Fibroblast of skin of abdomen (primary cell): ENCODE measurements at regions not wholly inside any gene's neighbourhood (a gene's known extent, or its start where the extent isn't known, plus 50 kb on each side); places are given as distances from the start of the nearest gene placed in this dataset.
"Not testable (repeated sequence)": the region's sequence is repeated elsewhere in the genome, so short reads cannot be mapped to it uniquely, and the experiment has no call there.

Source experiments
- DNase-seq: peaks from one replicate; pipeline ENCODE4 v3.0.0-alpha.2; 2013

DNA sequence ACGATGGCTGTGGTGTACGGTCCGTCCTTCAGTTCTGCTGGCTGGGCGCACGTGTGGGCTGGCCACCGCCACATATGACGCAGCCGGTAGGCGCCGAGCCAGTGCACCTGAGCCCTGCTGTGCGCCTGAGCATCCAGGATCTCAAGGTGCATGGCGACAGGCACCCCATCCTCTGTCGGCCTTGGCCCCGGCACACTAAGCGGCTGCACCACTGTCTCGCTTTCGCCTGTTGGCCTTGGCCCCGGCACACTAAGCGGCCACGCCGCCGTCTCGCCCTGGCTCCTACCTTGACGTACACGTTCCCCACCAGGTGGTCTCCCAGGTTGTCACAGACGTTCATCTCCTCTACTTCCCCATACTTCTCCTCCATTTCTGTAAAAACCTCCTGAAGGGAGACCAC lies 4034.6 kb upstream of the TPTE start:
- DNase-seq: not testable (repeated sequence)

DNA sequence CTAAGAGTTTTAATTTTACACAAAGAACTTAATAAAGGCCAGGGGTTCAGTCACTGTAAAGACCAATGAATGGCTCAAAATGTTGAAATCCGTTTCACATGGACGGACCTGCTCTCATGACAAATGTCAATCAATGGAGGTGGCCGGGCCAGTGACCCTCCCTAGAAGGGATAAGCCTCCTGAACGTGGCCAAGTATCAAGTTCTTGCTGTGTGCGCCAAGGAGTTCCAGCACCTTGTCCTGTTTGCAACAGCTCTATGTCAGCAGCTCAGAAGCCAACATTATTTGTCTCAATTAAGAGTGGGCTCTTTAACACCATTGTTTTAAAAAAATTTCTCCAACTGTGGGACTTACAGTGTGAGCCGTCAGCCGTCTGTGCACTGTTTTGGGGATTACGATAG lies 4028.7 kb upstream of the TPTE start:
- not testable (repeated sequence) for DNase-seq

DNA sequence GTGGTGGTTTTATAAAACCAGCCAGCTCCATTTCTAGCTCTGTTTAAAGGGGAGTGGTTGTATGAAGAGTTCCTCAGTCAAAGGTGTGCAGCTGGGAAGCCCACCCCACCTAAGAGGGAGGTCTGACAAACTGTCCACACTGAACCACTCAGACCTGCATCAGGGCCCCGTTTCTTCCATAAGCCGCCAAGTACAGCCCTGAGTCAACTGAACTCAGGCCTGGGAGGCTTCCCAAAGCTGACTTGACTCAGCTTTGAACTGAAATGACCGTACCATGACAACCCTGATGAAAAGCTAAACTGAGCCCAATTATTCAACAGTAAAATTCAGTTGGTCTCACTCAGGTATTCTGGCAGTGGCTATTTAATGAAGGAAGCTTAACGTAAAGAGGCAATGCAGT lies 4027.4 kb upstream of the TPTE start:
- not testable (repeated sequence) for DNase-seq

DNA sequence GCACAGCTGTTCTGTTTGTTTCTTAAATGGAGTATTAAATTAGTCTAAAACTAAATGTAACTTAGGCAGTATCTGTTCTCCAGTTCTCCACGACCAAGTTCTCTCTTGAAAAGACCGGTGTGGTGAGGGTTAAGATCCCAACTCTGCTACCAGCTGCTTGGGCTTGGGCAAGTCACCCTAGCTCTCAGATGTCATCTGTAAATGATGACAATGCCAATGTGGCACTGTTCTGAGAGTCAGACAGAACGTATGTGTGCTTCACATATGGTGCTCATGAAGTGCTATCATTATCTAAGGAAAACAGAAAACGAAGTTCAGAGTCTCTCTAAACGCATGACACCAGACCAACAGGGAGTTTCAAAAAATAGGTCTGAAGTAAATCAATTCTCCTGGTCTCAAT lies 4025.0 kb upstream of the TPTE start:
- not testable (repeated sequence) for DNase-seq

DNA sequence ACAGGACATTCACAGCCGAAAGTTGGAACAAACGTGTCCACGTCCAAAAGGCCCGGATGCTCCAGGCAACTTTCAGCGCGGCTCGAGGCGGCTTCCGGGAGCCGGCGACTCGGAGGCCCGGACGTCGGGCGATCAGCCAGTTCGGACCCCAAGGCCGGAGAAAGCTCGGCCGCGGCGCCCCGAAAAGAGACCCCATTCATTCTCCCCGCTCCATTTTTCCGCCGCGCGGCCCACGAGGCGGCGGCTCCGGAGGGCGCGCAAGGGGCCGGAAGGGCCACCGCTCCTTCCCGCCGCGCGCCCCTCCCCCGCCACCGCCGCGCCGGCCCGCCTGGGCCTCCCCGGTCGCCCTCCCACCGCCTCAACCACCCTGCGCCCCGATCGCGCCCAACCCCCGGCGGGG lies 4022.7 kb upstream of the TPTE start:
- DNase-seq: not testable (repeated sequence)

DNA sequence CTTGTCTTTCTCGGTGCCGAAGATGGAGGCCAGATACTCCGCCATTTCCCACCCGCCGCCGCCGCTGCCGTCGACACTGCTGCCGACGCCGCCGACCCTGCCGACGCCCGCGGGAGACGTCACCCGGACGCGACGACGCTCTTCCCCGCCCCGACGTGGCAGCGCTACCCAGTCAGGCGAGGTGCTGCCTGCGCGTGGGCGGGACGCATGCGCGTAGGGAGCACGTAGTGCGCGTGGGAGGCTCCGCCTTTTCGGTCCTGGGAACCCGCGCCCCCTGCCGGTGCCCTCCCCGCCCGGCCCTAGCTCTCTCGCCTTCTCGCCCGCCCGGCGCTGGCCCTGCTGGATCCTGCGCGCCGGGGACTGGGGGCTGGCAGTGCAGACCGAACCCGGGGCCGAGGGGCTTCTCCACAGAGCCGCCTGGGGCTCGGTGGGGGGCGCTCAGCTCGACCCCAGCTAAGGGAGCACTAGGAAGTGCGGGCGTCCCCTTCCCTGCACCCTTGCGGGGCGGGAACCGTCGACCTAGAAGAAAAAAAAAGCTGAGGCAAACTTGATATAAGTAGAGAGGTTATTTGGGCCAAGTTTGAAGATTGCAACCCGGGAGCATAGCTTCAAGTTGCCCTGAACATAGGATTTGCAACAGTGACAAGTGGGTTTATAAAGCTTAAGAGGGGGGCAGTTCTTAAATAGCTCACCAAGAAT lies 4022.1 kb upstream of the TPTE start:
- DNase-seq: not testable (repeated sequence)

DNA sequence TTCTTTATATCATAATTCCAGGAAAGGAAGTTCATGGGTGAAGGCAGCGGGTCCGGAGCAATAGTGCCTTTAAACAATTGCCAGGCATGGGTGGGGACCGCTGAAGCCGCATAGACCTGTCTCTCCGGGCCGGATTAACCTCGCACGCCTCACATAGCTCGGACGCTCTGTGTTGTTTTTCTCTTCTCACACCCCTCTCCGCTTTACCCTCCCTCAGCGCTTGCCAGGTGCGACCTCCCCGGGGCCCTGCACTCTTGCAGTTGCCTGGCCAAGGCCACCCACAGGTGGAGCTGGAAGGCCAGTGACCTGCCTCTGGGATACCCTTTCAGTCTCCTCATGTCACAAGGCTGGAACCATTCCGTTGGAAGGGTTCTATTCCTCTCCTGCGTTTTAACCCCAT lies 4021.5 kb upstream of the TPTE start:
- DNase-seq: not testable (repeated sequence)

DNA sequence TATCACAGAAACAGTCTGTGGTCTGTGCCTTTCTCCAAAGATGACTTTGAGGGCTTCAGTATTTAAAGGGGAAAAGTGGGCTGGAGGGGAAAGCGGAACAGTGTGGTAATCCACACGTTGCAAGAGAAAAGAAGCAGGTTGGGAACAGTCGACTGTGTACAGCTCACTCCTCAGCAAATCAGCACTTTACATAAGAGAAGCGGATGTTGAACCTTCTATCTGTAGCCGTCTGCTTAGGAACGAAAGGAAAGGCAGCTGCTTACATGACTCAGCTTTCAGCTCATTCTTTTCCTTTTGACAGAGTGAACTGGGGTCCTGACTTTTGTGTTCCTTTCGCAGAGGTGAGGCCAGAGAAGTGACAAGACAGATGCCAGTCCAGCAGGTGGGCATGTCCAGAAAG lies 4020.7 kb upstream of the TPTE start:
- not testable (repeated sequence) for DNase-seq

DNA sequence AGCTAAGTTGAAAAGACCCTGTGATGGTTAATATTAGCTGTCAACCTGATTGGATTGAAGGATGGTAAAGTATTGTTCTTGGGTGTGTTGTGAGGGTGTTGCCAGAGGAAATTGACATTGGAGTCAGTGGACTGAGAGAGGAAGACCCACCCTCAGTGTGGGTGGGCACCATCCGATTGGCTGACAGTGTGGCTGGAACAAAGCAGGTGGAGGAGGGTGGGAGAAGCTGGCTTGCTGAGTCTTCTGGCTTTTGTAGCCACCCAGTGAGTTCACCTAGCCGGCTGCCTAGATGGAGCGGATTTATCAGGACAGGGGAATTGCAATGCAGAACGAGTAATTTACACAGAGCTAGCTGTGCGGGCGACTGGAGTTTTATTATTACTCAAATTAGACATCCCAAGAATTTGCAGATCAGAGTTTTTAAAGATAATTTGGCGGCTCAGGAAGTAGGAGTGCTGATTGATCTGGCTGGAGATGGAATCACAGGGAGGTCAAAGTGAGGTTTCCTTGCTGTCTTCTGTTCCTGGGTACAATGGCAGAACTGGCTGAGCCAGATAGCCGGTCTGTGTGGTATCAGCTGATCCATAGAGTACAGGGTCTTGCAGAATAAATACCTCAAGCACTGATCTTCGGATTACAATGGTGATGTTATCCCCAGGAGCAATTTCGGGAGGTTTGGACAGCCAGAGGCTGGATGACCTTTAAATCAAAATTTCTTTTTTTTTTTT lies 4015.1 kb upstream of the TPTE start:
- not testable (repeated sequence) for DNase-seq

DNA sequence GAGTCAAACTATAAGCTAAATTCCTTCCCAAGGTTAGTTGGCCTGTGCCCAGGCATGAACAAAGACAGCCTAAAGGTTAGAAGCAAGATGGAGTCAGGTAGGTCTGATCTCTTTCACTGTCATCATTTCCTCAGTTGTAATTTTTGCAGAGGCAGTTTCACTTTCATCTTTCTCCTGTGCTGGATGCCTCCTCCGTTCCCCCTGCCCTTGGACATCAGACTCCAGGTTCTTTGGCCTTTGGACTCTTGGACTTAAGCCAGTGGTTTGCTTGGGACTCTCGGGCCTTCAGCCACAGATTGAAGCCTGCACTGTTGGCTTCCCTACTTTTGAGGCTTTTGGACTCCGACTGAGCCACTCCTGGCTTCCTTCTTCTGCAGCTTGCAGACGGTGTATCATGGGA lies 4013.8 kb upstream of the TPTE start:
- DNase-seq: not testable (repeated sequence)

DNA sequence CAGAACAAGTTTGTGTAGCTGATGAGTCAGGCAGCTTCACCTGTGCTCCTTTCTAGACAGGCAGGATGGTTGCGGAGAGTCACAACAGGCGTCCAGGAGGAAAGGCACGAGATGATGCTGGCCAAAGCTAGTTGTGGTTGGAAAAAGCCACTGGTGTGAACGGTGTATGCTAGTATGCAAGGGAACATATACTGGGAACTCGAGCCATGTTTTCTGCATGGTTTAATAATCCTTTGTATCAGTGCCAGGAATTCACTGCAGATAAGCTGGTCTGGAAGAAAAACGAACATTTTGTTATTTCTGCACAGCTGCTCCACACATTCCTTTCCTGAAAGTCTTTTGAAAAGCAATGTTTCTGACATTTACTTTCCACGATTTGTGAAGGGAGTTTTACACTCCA lies 3999.6 kb upstream of the TPTE start:
- DNase-seq: not testable (repeated sequence)

DNA sequence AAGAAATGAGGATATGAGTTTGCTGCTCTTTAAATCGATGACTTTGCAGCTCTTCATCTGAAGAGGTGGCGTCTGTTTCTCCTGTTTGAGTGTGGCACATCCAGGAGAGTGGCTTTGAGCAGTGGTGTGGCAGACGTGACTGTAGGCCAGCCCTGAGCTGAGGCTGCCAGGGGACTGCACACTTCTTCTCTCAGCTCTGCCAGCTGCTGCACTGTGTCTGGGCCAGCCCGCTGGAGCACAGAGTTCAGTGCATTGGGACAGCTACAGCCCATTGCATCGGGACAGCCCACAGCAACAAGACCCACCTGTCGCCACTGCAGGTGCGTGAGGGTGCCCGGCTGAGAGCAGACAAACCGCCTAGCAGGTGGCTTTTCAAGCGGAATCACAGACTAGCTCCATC lies 3995.2 kb upstream of the TPTE start:
- DNase-seq: not testable (repeated sequence)

DNA sequence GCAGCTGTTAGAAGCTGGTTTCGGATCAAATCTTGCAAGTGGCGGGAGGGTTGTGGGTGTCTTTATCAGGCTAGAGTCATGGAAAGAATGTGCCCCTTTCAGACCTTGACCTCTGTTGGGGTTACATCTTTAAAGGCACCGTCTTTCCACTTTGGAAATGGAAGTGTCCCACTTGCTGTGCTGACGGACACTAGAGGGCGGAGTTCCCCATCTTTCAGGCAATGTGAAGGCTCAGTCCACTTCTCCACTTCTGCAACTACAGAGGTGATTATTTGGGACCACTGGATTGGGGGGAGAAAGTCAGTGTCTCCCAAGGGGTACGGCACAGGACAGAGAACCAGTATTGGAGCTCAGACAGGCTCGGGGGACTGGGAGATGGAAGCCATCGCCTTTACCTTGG lies 3990.7 kb upstream of the TPTE start:
- not testable (repeated sequence) for DNase-seq

DNA sequence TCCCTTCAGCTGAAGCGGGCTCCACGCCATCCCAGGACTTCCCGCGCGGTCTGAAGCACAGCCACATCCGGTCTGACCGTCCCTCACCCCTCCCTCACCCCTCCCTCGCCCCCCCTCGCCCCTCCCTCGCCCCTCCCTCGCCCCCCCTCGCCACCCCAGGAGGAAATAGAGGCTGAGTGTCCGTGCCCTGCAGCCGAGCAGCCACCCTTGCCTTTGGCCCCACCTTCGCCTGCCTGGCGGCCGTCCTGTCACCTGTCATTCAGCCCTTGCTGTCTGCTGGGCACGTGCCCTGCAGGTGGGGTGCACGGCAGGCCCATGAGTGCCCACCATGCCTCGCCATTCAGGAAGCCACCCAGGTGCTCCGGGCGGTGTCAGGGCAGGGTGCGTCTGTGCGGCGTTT lies 3988.1 kb upstream of the TPTE start:
- DNase-seq: not testable (repeated sequence)

DNA sequence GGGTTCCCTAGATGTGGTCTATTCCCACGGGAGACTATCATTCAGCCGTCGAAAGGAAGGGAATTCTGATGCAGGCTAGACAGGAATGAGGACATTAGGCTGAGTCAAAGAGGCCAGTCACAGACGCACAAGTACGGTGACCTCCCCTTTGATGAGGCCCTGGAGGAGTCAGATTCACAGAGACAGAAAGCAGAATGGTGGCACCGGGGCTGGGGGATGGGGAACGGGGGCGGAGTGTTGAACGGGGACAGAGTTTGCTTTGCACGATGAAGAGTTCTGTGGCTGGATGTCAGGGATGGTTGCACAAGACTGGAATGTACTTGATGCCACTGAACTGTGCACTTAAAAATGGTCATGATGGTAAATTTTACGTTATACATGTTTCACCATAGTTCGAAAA lies 3983.1 kb upstream of the TPTE start:
- DNase-seq: not testable (repeated sequence)

DNA sequence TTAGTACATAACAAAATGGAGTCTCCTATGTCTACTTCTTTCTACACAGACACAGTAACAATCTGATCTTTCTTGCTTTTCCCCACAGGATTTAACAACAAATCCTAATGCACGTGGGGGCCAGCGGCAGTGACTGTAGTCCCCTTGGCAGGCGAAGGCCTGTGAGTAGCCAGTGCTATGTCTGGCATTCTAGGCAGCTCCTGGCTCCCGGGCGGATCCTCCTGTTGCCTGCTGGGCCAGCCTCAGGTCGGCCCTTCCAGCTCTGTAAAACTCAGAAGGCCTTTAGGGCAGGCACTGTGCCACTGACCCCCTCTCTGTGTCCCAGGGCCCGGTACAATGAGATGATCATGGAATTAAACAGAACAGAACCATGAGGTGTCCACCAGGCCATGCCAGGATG lies 3981.7 kb upstream of the TPTE start:
- not testable (repeated sequence) for DNase-seq

DNA sequence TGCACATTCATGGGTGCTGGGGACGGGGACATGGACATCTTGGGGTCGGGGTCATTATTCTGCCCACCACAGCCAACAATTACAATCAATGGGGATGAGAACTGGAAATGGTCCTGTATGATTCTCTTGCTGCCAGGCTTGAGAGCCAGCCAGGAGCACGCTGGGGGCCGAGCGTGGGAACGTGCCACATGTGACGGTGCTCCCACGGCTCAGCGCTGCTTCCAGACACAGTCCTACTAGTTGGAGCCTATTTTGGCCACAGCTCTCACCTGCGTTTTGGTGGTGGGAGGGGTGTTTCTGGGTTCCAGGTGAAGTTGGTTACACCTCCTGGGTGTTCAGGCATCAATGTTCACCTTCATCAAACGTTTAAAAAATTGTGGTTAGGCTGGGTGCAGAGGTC lies 3980.3 kb upstream of the TPTE start:
- DNase-seq: not testable (repeated sequence)

DNA sequence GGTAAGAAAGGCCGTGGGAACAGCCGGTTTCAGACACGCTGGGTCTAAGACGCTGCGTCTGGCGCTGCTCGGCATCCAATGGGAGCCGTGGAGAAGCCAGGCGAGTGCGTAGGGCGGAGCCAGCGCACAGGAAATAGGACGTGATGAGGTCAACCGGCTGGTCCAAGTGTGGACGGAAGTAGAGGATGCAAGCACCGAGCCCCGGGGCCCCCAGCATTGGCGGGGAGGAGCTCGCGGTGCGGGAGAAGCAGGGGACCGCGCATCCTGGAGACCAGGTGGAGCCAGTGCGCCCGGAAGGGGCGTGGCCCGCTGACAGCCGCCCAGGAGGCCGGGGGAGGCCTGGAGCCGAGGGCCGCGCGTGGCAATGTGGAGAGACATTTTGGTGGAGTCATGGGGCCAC lies 3976.1 kb upstream of the TPTE start:
- DNase-seq: not testable (repeated sequence)

DNA sequence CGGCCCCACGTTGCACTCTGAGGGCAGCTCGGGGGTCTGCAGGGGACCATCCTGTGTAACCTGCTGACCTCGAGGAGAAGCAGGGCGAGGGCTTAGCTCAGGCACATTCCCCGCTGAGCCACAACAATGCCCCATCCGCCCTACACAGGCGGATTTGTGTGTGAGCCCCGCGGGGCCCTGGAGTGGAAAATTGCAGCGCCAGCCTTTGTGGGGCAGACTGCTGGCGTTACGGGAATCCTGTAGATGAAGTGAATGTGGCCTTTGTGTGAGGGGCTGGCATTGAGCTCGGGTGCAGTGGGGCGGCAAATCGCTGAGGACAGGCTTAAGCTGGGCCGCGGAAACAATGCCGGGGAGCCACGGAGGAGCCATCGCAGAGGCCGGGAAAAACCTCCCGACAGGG lies 3970.3 kb upstream of the TPTE start:
- not testable (repeated sequence) for DNase-seq

DNA sequence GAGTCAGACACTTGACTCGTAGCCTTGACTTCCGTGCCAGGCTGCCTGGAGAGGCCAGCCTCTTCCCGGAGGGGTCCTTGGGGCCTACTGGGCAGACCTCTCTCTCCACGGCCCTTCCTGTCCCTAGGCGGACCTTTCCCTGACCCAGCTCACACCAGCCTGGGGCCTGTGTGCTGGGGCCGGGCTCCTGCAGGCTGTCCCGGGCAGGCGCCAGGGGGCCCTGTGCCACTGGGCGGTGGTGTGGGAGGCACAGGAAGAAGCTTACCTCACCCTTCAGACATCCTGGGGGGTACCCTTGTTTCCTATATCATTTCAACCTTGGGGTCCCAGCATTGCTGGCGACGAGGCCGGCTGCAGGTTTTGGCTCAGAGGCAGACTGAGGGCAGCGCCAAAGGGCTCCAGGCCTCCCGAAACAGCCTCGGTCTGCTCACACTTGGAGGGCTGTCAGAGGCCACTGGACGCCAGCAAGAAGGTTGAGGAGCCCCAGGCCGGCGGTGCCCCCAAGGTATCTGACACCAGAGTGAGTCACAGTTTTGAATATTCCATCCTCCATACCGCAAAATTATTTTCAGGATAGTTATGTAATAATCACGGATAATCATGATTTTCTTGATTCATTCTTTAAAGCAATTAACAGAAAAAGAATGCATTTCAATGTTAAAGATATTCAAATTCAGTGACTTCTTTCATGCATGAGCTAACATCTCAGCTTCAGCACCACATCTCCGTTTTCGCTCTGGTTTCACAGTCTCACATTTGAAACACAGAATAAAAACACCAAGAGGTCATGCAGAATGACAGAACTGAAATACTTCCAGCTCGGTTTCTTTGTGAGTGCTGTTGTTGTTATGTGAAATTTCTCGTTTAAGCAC lies 3967.6 kb upstream of the TPTE start:
- not testable (repeated sequence) for DNase-seq

DNA sequence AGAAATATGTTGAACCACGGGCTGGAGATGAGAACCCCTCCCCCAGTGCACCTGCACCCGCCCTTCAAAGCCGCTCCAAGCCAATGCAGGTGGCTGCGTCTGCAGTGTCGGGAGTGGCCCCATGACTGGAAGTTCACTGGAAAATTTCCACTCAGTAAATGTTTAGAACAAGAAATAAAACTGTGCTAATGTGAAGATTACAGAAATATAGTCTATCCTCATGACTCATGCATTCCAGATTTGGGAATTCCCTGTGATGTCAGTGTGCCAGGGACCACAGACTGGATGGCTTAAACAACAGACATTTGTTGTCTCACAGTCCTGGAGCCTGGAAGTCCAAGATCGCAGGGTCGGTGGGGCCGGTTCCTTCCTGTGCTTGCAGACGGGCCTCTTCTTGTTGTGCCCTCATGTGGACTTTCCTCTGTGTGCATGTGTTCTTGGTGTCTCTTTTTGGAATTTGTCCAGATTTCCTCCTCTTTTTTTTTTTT lies 3967.0 kb upstream of the TPTE start:
- DNase-seq: not testable (repeated sequence)

DNA sequence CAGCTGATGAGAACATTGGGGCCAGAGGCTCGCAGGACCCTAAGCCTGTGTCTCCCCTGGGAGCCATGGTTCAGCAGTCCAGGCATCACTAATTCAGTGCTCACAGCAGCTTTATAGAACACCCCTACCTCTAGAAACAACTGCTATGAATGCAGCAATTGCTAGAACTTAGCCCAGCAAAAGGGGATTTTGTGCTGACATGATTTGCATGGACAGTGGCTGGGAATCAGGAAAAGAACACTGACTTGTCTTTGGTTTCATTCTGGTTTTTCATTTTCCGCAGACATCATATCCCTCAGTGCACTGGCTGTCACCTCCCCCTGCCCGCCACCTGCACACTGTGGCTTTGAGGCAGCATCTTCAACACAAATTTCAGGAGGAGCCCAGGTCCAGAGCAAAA lies 3964.9 kb upstream of the TPTE start:
- not testable (repeated sequence) for DNase-seq

DNA sequence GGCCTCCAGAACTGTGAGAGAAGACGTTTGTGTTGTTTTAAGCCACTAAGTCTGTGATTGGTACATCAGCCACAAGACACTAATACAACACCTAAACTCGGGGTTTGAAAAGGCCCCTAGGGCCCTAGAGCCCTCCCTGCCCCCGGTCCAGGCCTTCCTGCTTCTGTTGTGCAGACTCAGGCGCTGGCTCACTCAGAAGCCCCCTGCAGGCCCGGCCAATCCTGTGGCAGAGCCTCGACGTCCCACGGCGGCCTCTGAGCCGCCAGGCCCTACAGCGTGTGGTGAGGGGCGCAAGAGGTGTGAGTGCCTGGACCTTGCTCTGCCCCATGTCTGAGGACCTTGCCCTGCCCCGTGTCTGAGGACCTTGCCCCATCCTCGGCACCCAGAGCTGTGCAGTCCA lies 3964.0 kb upstream of the TPTE start:
- not testable (repeated sequence) for DNase-seq
